GM12878 (cell line): ENCODE measurements at regions not wholly inside any gene's neighbourhood (a gene's known extent, or its start where the extent isn't known, plus 50 kb on each side); places are given as distances from the start of the nearest gene placed in this dataset.

Experiments used
- ATAC-seq: fragments of 200-7000 bp; cut with Tn5 transposase; 3 replicates; pipeline ENCODE4 v1.9.1; 2020; ENCODE audit warnings: mild to moderate bottlenecking, moderate library complexity
- BruUV-seq: library from RNA; stranded (reverse); fragments of 400-500 nt; replicated peaks from 2 replicates; lab custom pipeline; 2021; lab: Mats Ljungman, UMichigan
- CTCF ChIA-PET: fragments of 300-600 bp; sonication (Branson Sonifier 250); formaldehyde crosslinking; extraction: SDS; loops from one replicate; lab custom pipeline; 2021; ENCODE audit warnings: inconsistent platforms; lab: Yijun Ruan, JAX
- POLR2A ChIA-PET: fragments of 350-600 bp; formaldehyde crosslinking; extraction: SDS; loops from one replicate; lab custom pipeline; 2021; ENCODE audit warnings: inconsistent platforms; lab: Charles Lee
- RAD21 ChIA-PET: fragments of 300-600 bp; sonication (Branson Sonifier 250); formaldehyde crosslinking; loops from one replicate; lab custom pipeline; 2023; ENCODE audit warnings: antibody characterized with exemption; ENCODE audit not compliant: unreplicated experiment; lab: Charles Lee
- SMC1A ChIA-PET: fragments of 300-600 bp; sonication (Branson Sonifier 250); formaldehyde crosslinking; loops from one replicate; lab custom pipeline; 2023; ENCODE audit not compliant: unreplicated experiment, uncharacterized antibody; lab: Charles Lee
- DNase-seq: peaks from one replicate; pipeline ENCODE4 v3.0.0-alpha.2; 2011; ENCODE audit warnings: low read depth, low spot score
- FAIRE-seq: peaks from 3 replicates; lab custom pipeline; 2011; peaks lifted over from hg19 to GRCh38; lab: Jason Lieb, UNC
- H2AFZ ChIP-seq: 2 replicates; pipeline ENCODE4 v1.6.0; 2011; ENCODE audit warnings: low read depth, low read length, control low read depth; ENCODE audit not compliant: control insufficient read depth
- H3K27ac ChIP-seq: 2 replicates; pipeline ENCODE4 v1.5.1; 2011; ENCODE audit warnings: control low read depth; ENCODE audit not compliant: control insufficient read depth, insufficient read depth
- H3K27me3 ChIP-seq, 2 experiments: replicated peaks in 1 of 2; 2 replicates each; pipeline versions ENCODE4 v1.6.0 to v1.6.1; 2011; ENCODE audit warnings: low read length in 1 of 2; ENCODE audit not compliant: control insufficient read depth in 2 of 2, insufficient read depth in 2 of 2
- H3K36me3 ChIP-seq, 2 experiments: 2 replicates each; pipeline ENCODE4 v1.5.1; 2011; ENCODE audit warnings: low read length in 1 of 2; ENCODE audit not compliant: control insufficient read depth in 2 of 2, insufficient read depth in 2 of 2
- H3K4me1 ChIP-seq: 2 replicates; pipeline ENCODE4 v1.6.1; 2011; ENCODE audit warnings: mild to moderate bottlenecking, low read length, moderate library complexity, mixed read lengths; ENCODE audit not compliant: control insufficient read depth, insufficient read depth
- H3K4me2 ChIP-seq: 2 replicates; pipeline ENCODE4 v1.6.0; 2011; ENCODE audit warnings: control low read depth; ENCODE audit not compliant: control insufficient read depth, insufficient read depth
- H3K4me3 ChIP-seq: fragments of 200-600 bp; sonication (generic); 2 replicates; pipeline ENCODE4 v1.5.1; 2016
- H3K79me2 ChIP-seq: 2 replicates; pipeline ENCODE4 v1.6.0; 2011; ENCODE audit warnings: low read length; ENCODE audit not compliant: control insufficient read depth, insufficient read depth
- H3K9ac ChIP-seq: 2 replicates; pipeline ENCODE4 v1.8.0; 2011; ENCODE audit warnings: low read length, control low read depth, mixed read lengths; ENCODE audit not compliant: control insufficient read depth, insufficient read depth
- H3K9me3 ChIP-seq: replicated peaks from 3 replicates; pipeline ENCODE4 v1.5.1; 2011; ENCODE audit warnings: mild to moderate bottlenecking, low read length; ENCODE audit not compliant: control insufficient read depth, insufficient read depth
- H4K20me1 ChIP-seq: 2 replicates; pipeline ENCODE4 v1.6.0; 2011; ENCODE audit not compliant: control insufficient read depth, insufficient read depth
- ATF7 ChIP-seq: fragments of 450-650 bp; IDR thresholded peaks from 2 replicates; pipeline ENCODE4 v1.6.1; 2016; ENCODE audit warnings: low read depth, mild to moderate bottlenecking
- BACH1 ChIP-seq: fragments of 450-650 bp; IDR thresholded peaks from 2 replicates; pipeline ENCODE4 v1.6.1; 2017; ENCODE audit warnings: mild to moderate bottlenecking, borderline replicate concordance
- BRCA1 ChIP-seq: IDR thresholded peaks from 2 replicates; pipeline ENCODE4 v1.6.1; 2011; ENCODE audit warnings: low read depth, low read length, improper control_type of control experiment
- CREM ChIP-seq: IDR thresholded peaks from 2 replicates; pipeline ENCODE4 v1.6.1; 2014; ENCODE audit warnings: antibody characterized with exemption, low read depth
- HSF1 ChIP-seq: fragments of 150-350 bp; IDR thresholded peaks from 2 replicates; pipeline ENCODE4 v1.6.1; 2014; ENCODE audit warnings: mild to moderate bottlenecking, low read depth, low read length
- KAT2A ChIP-seq: conservative IDR thresholded peaks from 2 replicates; pipeline ENCODE4 v1.6.1; 2011; ENCODE audit warnings: low read depth, low read length; ENCODE audit not compliant: control insufficient read depth
- MYC ChIP-seq: IDR thresholded peaks from 2 replicates; pipeline ENCODE4 v1.6.1; 2011; ENCODE audit warnings: mild to moderate bottlenecking, low read length, moderate library complexity, inconsistent platforms; ENCODE audit not compliant: insufficient read depth, insufficient replicate concordance, insufficient read length, severe bottlenecking
- RELA ChIP-seq: fragments of 450-650 bp; IDR thresholded peaks from 2 replicates; pipeline ENCODE4 v1.8.0; 2014; ENCODE audit warnings: borderline replicate concordance; ENCODE audit not compliant: partially characterized antibody
- STAT1 ChIP-seq: fragments of 450-650 bp; conservative IDR thresholded peaks from 2 replicates; pipeline ENCODE4 v1.6.1; 2014; ENCODE audit warnings: antibody characterized with exemption, mild to moderate bottlenecking
- ZSCAN29 ChIP-seq: fragments of 450-650 bp; IDR thresholded peaks from 2 replicates; pipeline ENCODE4 v1.6.1; 2017; ENCODE audit warnings: mild to moderate bottlenecking, moderate library complexity
- WGBS: methylation state at CpG from one replicate; pipeline ENCODE4 v1.1.6; 2016; ENCODE audit warnings: low lambda C conversion rate; ENCODE audit not compliant: insufficient replicate concordance, insufficient coverage; ENCODE audit errors: missing lambda C conversion rate; 5-methylcytosine and 5-hydroxymethylcytosine counted together
- in situ Hi-C: fragments of 300-500 bp; cut with MboI; formaldehyde crosslinking; loops from 9 replicates; pipeline ENCODE4 v1.14.3; 2018; ENCODE audit warnings: mixed read lengths
- intact Hi-C: fragments of 100-400 bp; cut with micrococcal nuclease; formaldehyde crosslinking; loops from one replicate; pipeline ENCODE4 v1.14.2; 2022; ENCODE audit not compliant: unreplicated experiment
- TF ChIP-seq, protein P1 (sequence below): fragments of 450-650 bp; IDR thresholded peaks from 2 replicates; pipeline ENCODE4 v1.6.1; 2017; ENCODE audit warnings: mild to moderate bottlenecking, moderate library complexity
- TF ChIP-seq, protein P2 (sequence below): IDR thresholded peaks from 2 replicates; pipeline ENCODE4 v1.6.1; 2011; ENCODE audit warnings: low read depth, low read length, improper control_type of control experiment, borderline replicate concordance
- TF ChIP-seq, protein P3 (sequence below): IDR thresholded peaks from 2 replicates; pipeline ENCODE4 v1.6.1; 2011; ENCODE audit warnings: borderline replicate concordance, low read depth, mild to moderate bottlenecking, moderate library complexity, low read length; ENCODE audit not compliant: insufficient read depth, poor library complexity, severe bottlenecking
- TF ChIP-seq, protein P4 (sequence below): fragments of 450-650 bp; IDR thresholded peaks from 2 replicates; pipeline ENCODE4 v1.6.1; 2017; ENCODE audit warnings: mild to moderate bottlenecking

DNA sequence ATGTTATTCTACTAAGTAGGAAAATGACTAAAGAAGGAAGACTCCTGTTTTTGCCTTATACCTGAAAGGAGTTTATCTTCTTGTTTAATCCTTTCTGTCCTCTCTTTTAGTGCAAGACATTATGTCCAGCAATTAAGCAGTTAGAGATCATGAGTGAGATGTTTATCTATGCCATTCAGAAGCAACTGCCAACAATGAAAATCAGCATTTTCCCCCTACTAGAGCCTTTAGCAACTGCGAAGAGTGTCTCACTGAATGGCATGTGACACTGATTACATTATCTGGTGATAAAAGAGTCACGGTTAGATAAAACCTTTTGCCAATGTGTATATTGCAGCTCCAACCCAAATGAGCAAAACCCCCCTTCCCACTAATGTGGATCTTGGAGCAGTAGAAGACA is 357.7 kb upstream of the SYT4 start:
- CTCF ChIA-PET = no interaction called here
- RAD21 ChIA-PET = no interaction called here

More for the DNA sequence above, 357.7 kb upstream of the SYT4 start:
- BruUV-seq = no TSS peak
- POLR2A ChIA-PET = no interaction called here
- no peaks in the 10 kb centered on the region for H3K9me3 ChIP-seq
- DNase-seq (no peak), ATAC-seq (no peak), FAIRE-seq (no peak)
- no peaks in the 10 kb centered on the region for H3K36me3 ChIP-seq
- in situ Hi-C loops (no loop called here), intact Hi-C loops (loop anchor here (1.0 kb wide), 1 partner anchor 11 kb away; no protein-coding TSS in a partner anchor)
- no peak overlapping the region for H3K4me2 ChIP-seq
- no peaks in the 10 kb centered on the region for H3K27me3 ChIP-seq
- no peaks in the 10 kb centered on the region for H3K4me1 ChIP-seq
- no peak overlapping the region for H3K4me3 ChIP-seq
- SMC1A ChIA-PET = no interaction called here
- whole genome bisulfite sequencing = 35% methylated on average over 2 of the region's 2 CpGs
- no peak overlapping the region for H3K27ac ChIP-seq
- H3K9ac ChIP-seq = no peak overlapping the region
- TF ChIP-seq HSF1 (no peak), STAT1 (no peak), BACH1 (no peak), BRCA1 (no peak), ZSCAN29 (no peak), CREM (no peak), RELA (no peak), ATF7 (no peak), KAT2A (no peak), MYC (no peak)
- TF ChIP-seq, protein P1, sequence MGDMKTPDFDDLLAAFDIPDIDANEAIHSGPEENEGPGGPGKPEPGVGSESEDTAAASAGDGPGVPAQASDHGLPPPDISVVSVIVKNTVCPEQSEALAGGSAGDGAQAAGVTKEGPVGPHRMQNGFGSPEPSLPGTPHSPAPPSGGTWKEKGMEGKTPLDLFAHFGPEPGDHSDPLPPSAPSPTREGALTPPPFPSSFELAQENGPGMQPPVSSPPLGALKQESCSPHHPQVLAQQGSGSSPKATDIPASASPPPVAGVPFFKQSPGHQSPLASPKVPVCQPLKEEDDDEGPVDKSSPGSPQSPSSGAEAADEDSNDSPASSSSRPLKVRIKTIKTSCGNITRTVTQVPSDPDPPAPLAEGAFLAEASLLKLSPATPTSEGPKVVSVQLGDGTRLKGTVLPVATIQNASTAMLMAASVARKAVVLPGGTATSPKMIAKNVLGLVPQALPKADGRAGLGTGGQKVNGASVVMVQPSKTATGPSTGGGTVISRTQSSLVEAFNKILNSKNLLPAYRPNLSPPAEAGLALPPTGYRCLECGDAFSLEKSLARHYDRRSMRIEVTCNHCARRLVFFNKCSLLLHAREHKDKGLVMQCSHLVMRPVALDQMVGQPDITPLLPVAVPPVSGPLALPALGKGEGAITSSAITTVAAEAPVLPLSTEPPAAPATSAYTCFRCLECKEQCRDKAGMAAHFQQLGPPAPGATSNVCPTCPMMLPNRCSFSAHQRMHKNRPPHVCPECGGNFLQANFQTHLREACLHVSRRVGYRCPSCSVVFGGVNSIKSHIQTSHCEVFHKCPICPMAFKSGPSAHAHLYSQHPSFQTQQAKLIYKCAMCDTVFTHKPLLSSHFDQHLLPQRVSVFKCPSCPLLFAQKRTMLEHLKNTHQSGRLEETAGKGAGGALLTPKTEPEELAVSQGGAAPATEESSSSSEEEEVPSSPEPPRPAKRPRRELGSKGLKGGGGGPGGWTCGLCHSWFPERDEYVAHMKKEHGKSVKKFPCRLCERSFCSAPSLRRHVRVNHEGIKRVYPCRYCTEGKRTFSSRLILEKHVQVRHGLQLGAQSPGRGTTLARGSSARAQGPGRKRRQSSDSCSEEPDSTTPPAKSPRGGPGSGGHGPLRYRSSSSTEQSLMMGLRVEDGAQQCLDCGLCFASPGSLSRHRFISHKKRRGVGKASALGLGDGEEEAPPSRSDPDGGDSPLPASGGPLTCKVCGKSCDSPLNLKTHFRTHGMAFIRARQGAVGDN = no peak
- TF ChIP-seq, protein P2, sequence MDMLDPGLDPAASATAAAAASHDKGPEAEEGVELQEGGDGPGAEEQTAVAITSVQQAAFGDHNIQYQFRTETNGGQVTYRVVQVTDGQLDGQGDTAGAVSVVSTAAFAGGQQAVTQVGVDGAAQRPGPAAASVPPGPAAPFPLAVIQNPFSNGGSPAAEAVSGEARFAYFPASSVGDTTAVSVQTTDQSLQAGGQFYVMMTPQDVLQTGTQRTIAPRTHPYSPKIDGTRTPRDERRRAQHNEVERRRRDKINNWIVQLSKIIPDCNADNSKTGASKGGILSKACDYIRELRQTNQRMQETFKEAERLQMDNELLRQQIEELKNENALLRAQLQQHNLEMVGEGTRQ = no peak
- TF ChIP-seq, protein P3, sequence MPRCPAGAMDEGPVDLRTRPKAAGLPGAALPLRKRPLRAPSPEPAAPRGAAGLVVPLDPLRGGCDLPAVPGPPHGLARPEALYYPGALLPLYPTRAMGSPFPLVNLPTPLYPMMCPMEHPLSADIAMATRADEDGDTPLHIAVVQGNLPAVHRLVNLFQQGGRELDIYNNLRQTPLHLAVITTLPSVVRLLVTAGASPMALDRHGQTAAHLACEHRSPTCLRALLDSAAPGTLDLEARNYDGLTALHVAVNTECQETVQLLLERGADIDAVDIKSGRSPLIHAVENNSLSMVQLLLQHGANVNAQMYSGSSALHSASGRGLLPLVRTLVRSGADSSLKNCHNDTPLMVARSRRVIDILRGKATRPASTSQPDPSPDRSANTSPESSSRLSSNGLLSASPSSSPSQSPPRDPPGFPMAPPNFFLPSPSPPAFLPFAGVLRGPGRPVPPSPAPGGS = no peak
- TF ChIP-seq, protein P4, sequence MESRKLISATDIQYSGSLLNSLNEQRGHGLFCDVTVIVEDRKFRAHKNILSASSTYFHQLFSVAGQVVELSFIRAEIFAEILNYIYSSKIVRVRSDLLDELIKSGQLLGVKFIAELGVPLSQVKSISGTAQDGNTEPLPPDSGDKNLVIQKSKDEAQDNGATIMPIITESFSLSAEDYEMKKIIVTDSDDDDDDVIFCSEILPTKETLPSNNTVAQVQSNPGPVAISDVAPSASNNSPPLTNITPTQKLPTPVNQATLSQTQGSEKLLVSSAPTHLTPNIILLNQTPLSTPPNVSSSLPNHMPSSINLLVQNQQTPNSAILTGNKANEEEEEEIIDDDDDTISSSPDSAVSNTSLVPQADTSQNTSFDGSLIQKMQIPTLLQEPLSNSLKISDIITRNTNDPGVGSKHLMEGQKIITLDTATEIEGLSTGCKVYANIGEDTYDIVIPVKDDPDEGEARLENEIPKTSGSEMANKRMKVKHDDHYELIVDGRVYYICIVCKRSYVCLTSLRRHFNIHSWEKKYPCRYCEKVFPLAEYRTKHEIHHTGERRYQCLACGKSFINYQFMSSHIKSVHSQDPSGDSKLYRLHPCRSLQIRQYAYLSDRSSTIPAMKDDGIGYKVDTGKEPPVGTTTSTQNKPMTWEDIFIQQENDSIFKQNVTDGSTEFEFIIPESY = no peak
- H3K79me2 ChIP-seq = no peaks in the 10 kb centered on the region
- no peaks in the 10 kb centered on the region for H4K20me1 ChIP-seq
- H2AFZ ChIP-seq = no peak overlapping the region
